Smooth muscle cell (in vitro differentiated cells): ENCODE measurements at regions not wholly inside any gene's neighbourhood (a gene's known extent, or its start where the extent isn't known, plus 50 kb on each side); places are given as distances from the start of the nearest gene placed in this dataset.

Experiments used
- DNase-seq: peaks from one replicate; lab custom pipeline; 2025; ENCODE audit not compliant: unreplicated experiment; lab: John Stamatoyannopoulos, UW
- H2AFZ ChIP-seq: fragments of 200-600 bp; sonication (generic); 2 replicates; pipeline ENCODE4 v1.6.0; 2016; ENCODE audit warnings: antibody characterized with exemption, low read depth, mild to moderate bottlenecking
- H3F3A ChIP-seq: fragments of 200-600 bp; sonication (generic); 2 replicates; pipeline ENCODE4 v1.6.0; 2017; ENCODE audit warnings: antibody characterized with exemption, low read depth
- H3K27ac ChIP-seq: fragments of 200-600 bp; sonication (generic); 2 replicates; pipeline ENCODE4 v1.5.1; 2016; ENCODE audit warnings: low read depth, mild to moderate bottlenecking
- H3K27me3 ChIP-seq: fragments of 200-600 bp; sonication (generic); 2 replicates; pipeline ENCODE4 v1.6.1; 2016; ENCODE audit warnings: low read depth, mild to moderate bottlenecking
- H3K36me3 ChIP-seq: fragments of 200-600 bp; sonication (generic); 2 replicates; pipeline ENCODE4 v1.5.1; 2016; ENCODE audit warnings: low read depth
- H3K4me1 ChIP-seq: fragments of 200-600 bp; sonication (generic); 2 replicates; pipeline ENCODE4 v1.5.1; 2016; ENCODE audit warnings: low read depth
- H3K4me2 ChIP-seq: fragments of 200-600 bp; sonication (generic); 2 replicates; pipeline ENCODE4 v1.6.0; 2016; ENCODE audit warnings: mild to moderate bottlenecking
- H3K4me3 ChIP-seq: fragments of 200-600 bp; sonication (generic); 2 replicates; pipeline ENCODE4 v1.5.1; 2016; ENCODE audit warnings: mild to moderate bottlenecking
- H3K79me2 ChIP-seq: fragments of 200-600 bp; sonication (generic); 2 replicates; pipeline ENCODE4 v1.6.0; 2016; ENCODE audit warnings: low read depth, mild to moderate bottlenecking
- H3K9ac ChIP-seq: fragments of 200-600 bp; sonication (generic); 2 replicates; pipeline ENCODE4 v1.6.0; 2016; ENCODE audit warnings: low read depth
- H3K9me3 ChIP-seq: fragments of 200-600 bp; sonication (generic); replicated peaks from 2 replicates; pipeline ENCODE4 v1.5.1; 2016; ENCODE audit warnings: low read depth
- H4K20me1 ChIP-seq: fragments of 200-600 bp; sonication (generic); 2 replicates; pipeline ENCODE4 v1.6.0; 2016; ENCODE audit warnings: low read depth
- CTCF ChIP-seq: fragments of 200-600 bp; sonication (generic); IDR thresholded peaks from 2 replicates; pipeline ENCODE4 v1.5.1; 2017; ENCODE audit warnings: borderline replicate concordance, mild to moderate bottlenecking, antibody characterized with exemption; ENCODE audit not compliant: insufficient read depth, poor library complexity, severe bottlenecking
- WGBS: methylation state at CpG from one replicate; pipeline ENCODE4 v1.1.7; 2016; ENCODE audit warnings: low lambda C conversion rate; 5-methylcytosine and 5-hydroxymethylcytosine counted together

DNA sequence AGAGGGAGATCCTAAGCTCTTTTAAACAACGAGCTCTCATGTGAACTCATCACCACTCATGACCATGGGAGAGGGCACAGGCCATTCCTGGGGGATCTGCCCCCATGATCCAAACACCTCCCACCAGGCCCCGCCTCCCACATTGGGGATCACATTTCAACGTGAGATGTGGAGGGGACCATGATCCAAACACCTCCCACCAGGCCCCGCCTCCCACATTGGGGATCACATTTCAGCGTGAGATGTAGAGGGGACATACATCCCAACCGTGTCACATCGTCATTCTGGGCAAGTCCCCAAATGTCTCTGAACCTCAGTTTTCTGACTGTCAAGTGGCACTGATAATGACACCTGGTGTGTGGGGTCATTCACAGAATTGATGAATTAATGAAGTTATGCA, 641.8 kb downstream of the CDH26 start:
- Histone ChIP-seq H3K9ac (no peak overlapping the region), H3K9me3 (no peaks in the 10 kb centered on the region), H3K79me2 (no peaks in the 10 kb centered on the region), H4K20me1 (no peaks in the 10 kb centered on the region), H3F3A (no peaks in the 10 kb centered on the region), H3K36me3 (no peaks in the 10 kb centered on the region), H3K4me1 (no peaks in the 10 kb centered on the region), H3K4me3 (no peak overlapping the region), H3K27ac (no peak overlapping the region), H3K4me2 (no peak overlapping the region), H3K27me3 (peaks cover 4% of the 10 kb centered on the region), H2AFZ (no peak overlapping the region)
- 89% methylated on average over 7 of the region's 7 CpGs for WGBS
- no peak for DNase-seq
- TF ChIP-seq CTCF, result no peak

DNA sequence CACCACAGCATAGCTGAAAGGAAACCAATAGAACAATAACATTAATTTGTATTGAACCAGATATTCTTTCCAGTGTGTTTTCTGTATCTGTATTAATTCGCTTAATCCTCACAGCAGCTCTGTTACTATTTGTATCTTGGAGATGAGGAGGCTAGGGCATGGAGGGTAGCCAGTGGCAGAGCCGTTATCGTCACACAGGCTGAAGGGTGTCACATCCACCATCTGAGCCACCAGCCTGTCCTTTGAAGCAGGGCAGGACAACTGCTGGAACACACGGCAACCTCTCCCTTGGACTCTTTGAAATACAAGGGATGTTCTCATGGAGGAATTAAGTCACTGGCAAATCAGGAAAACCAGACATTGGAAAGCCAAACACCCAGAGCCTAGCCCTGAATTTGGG, 628.0 kb upstream of the CDH4 start:
- Histone ChIP-seq H3K4me1 (no peaks in the 10 kb centered on the region), H3K4me2 (no peak overlapping the region), H3K36me3 (no peaks in the 10 kb centered on the region), H2AFZ (no peak overlapping the region), H3K27me3 (peaks cover 3% of the 10 kb centered on the region), H3F3A (no peaks in the 10 kb centered on the region), H3K27ac (no peak overlapping the region), H4K20me1 (no peaks in the 10 kb centered on the region), H3K9me3 (no peaks in the 10 kb centered on the region), H3K9ac (no peak overlapping the region), H3K79me2 (no peaks in the 10 kb centered on the region), H3K4me3 (no peak overlapping the region)
- DNase-seq, result no peak
- TF ChIP-seq CTCF, result no peak
- WGBS, result 90% methylated on average over 4 of the region's 4 CpGs

DNA sequence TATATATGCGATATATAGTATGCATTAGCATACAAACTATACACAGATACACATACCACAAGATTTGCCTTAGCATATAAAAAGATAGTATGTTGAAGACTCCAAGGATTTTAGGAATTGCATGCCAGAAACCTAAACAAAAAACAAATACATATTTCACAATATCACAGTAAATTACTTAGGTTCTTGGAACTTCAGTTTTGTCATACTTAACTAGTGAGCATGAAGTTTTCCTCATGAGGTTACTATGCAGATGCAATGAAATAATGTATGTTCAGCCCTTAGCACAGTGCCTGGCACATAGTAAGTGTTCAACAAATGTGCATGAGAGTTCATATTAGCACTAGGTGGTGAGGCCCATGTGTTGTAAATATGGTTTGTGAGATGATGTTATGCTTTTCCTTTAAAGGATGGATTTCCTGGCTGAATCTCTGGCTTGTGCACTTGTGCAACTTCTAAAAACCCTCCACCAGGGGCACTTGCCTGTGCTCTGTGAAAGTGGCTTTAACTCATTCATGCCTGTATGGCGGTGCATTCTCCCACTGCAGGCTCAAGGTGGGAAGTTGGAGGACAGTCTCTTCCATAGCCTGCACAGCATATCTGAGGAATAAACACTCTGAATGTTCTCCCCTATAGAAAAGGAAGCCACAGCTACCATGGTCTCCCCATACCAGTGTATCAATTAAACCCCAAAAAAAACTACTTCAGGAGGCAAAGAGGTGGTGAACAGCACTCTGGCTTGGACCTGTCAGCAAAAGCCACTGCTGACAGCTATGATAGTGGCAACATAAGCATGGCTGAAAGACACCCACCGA, 624.1 kb upstream of the CDH4 start:
- Histone ChIP-seq H4K20me1 (no peaks in the 10 kb centered on the region), H3F3A (no peaks in the 10 kb centered on the region), H3K4me2 (no peak overlapping the region), H3K27ac (no peak overlapping the region), H3K27me3 (peaks cover 3% of the 10 kb centered on the region), H3K4me3 (no peak overlapping the region), H3K79me2 (no peaks in the 10 kb centered on the region), H3K9me3 (no peaks in the 10 kb centered on the region), H2AFZ (no peak overlapping the region), H3K9ac (no peak overlapping the region), H3K36me3 (no peaks in the 10 kb centered on the region), H3K4me1 (no peaks in the 10 kb centered on the region)
- TF ChIP-seq CTCF, result no peak
- no peak for DNase-seq
- WGBS, result 91% methylated on average over 3 of the region's 3 CpGs

GRCh38 chr20:60628749-60629148, 623.3 kb upstream of the CDH4 start:
- no peak for TF ChIP-seq CTCF
- peaks cover 3% of the 10 kb centered on the region for H3K27me3 ChIP-seq
- no peaks in the 10 kb centered on the region for H4K20me1 ChIP-seq
- no peak overlapping the region for H2AFZ ChIP-seq
- WGBS, result 87% methylated on average over 7 of the region's 7 CpGs
- H3K4me3 ChIP-seq, result no peak overlapping the region
- H3K9me3 ChIP-seq, result no peaks in the 10 kb centered on the region
- H3K4me2 ChIP-seq, result no peak overlapping the region
- no peaks in the 10 kb centered on the region for H3F3A ChIP-seq
- no peak overlapping the region for H3K27ac ChIP-seq
- no peaks in the 10 kb centered on the region for H3K36me3 ChIP-seq
- no peak for DNase-seq
- no peaks in the 10 kb centered on the region for H3K79me2 ChIP-seq
- no peaks in the 10 kb centered on the region for H3K4me1 ChIP-seq
- H3K9ac ChIP-seq, result no peak overlapping the region
